ENCODE measurements at regions not wholly inside any gene's neighbourhood (a gene's known extent, or its start where the extent isn't known, plus 50 kb on each side); places are given as distances from the start of the nearest gene placed in this dataset.

DNA sequence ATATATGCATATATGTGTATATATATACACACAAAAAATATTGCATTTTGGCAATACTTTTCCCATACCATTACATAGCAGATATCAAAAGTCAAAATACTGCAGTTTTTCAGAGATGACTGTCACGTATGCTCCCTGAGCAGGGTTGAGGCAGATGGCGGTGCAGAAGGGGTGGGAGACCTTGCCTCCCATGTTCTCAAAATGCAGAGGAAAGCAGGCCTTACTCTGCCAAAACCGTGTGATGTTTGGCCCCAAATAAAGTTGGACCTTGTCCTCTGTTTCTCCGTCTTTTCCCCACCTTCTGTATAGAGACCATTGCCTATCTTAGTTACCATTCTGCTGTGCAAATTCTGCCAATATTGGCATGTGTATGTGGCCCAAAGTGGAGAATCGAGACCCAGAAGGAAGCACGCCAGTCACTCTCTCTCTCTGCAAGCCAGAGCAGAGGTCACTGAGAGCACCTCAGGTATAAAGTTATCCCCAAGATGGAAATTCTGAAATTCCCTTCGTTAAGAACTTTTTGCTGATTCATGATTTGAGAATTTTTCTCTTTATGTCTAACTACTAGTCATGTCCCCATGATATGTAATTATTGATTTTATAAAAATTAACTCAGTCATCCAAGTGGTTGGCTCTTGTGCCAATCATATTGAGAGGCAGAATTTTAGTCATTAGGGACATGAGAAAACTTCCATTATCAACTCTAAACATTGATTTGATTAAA, 898.8 kb downstream of the EPHA4 start:
- TF ChIP-seq, protein P1, sequence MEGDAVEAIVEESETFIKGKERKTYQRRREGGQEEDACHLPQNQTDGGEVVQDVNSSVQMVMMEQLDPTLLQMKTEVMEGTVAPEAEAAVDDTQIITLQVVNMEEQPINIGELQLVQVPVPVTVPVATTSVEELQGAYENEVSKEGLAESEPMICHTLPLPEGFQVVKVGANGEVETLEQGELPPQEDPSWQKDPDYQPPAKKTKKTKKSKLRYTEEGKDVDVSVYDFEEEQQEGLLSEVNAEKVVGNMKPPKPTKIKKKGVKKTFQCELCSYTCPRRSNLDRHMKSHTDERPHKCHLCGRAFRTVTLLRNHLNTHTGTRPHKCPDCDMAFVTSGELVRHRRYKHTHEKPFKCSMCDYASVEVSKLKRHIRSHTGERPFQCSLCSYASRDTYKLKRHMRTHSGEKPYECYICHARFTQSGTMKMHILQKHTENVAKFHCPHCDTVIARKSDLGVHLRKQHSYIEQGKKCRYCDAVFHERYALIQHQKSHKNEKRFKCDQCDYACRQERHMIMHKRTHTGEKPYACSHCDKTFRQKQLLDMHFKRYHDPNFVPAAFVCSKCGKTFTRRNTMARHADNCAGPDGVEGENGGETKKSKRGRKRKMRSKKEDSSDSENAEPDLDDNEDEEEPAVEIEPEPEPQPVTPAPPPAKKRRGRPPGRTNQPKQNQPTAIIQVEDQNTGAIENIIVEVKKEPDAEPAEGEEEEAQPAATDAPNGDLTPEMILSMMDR (IDR thresholded peaks at IDR 0.05), result no peak
- TF ChIP-seq POLR2A (IDR thresholded peaks at IDR 0.05), result no peak

Measured in transverse colon (tissue), 3 donors.